ENCODE measurements at regions not wholly inside any gene's neighbourhood (a gene's known extent, or its start where the extent isn't known, plus 50 kb on each side); places are given as distances from the start of the nearest gene placed in this dataset.

GRCh38 chr5:56294354-56294753 lies 61.2 kb upstream of the ANKRD55 start:
- no peak for TF ChIP-seq EP300 (IDR thresholded peaks at IDR 0.05)
- TF ChIP-seq, protein P1, sequence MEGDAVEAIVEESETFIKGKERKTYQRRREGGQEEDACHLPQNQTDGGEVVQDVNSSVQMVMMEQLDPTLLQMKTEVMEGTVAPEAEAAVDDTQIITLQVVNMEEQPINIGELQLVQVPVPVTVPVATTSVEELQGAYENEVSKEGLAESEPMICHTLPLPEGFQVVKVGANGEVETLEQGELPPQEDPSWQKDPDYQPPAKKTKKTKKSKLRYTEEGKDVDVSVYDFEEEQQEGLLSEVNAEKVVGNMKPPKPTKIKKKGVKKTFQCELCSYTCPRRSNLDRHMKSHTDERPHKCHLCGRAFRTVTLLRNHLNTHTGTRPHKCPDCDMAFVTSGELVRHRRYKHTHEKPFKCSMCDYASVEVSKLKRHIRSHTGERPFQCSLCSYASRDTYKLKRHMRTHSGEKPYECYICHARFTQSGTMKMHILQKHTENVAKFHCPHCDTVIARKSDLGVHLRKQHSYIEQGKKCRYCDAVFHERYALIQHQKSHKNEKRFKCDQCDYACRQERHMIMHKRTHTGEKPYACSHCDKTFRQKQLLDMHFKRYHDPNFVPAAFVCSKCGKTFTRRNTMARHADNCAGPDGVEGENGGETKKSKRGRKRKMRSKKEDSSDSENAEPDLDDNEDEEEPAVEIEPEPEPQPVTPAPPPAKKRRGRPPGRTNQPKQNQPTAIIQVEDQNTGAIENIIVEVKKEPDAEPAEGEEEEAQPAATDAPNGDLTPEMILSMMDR (IDR thresholded peaks at IDR 0.05) = no peak

Measured in upper lobe of left lung (tissue), 4 donors.